Choroid plexus epithelial cell (primary cell): ENCODE measurements at regions not wholly inside any gene's neighbourhood (a gene's known extent, or its start where the extent isn't known, plus 50 kb on each side); places are given as distances from the start of the nearest gene placed in this dataset.
"Not testable (repeated sequence)": the region's sequence is repeated elsewhere in the genome, so short reads cannot be mapped to it uniquely, and the experiment has no call there.

ENCODE experiments used
- DNase-seq: peaks from one replicate; pipeline ENCODE4 v3.0.0-alpha.2; 2010; ENCODE audit warnings: low read depth
- H3K4me3 ChIP-seq: 2 replicates; pipeline ENCODE4 v1.5.1; 2011; ENCODE audit warnings: low read depth, mild to moderate bottlenecking, control low read depth, low read length, moderate library complexity
- CTCF ChIP-seq: conservative IDR thresholded peaks from 2 replicates; pipeline ENCODE4 v1.5.1; 2011; ENCODE audit warnings: low read depth, mild to moderate bottlenecking, control low read depth, inconsistent platforms, low read length, moderate library complexity

GRCh38 chr9:94033383-94033782 lies 50.9 kb upstream of the PTPDC1 start:
- DNase-seq, result no peak
- TF ChIP-seq CTCF, result no peak
- H3K4me3 ChIP-seq, result no peak overlapping the region

- no peak for TF ChIP-seq CTCF
- no peak overlapping the region for H3K4me3 ChIP-seq
- no peak for DNase-seq
These were observed 52.3 kb upstream of the PTPDC1 start for GRCh38 chr9:94031946-94032345.

GRCh38 chr9:94031380-94031779 lies 52.9 kb upstream of the PTPDC1 start:
- no peak for TF ChIP-seq CTCF
- DNase-seq, result no peak
- peak overlapping the region; percentile 90 for H3K4me3 ChIP-seq

DNA sequence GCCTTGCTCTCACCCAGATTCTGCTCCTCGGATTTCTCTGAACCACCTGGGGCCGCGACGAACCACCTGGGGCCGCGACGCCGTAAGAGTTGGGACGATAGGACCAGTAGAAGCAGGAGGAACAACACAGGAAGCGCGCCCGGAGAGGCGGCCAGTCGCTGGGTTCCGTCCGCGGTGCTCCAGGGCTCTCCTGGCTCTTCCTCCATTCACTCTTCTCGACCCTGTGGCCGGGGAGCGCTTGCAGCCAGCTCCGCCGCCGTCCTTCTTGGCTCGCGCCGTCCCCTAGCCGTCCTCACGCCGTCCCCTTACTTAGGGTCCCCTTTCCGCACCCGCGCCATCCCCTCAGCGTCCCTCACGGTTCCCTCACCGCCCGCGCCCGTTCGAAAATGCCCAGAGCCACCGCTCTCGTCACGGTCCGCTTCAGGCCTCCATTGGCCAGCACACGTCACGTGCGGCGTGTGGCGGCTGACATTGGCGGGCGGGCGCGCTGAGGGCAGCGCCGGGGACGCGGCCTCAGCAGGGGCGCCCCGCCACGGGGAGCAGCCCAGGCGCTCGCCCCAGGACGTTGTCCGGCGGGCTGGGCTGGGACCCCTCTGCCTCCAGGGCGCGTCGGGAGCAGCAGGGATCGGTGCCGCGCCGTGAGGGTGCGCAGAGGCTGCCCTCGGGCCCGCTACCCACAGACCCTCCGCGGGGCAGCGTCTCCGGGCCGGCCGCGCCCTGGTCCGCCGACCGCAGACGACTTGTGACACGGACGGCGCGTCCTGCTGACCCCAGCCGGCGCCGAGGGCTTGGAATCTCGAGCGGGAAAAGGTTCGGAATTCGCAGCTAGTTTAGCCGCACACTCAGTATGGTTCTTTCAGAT lies 53.7 kb upstream of the PTPDC1 start:
- DNase-seq, result peak; percentile 83
- TF ChIP-seq CTCF, result no peak
- peak overlapping the region; percentile 90 for H3K4me3 ChIP-seq

- no peak for DNase-seq
- peak overlapping the region; percentile 90 for H3K4me3 ChIP-seq
- TF ChIP-seq CTCF, result no peak
These were observed 54.3 kb upstream of the PTPDC1 start for GRCh38 chr9:94029932-94030317.

DNA sequence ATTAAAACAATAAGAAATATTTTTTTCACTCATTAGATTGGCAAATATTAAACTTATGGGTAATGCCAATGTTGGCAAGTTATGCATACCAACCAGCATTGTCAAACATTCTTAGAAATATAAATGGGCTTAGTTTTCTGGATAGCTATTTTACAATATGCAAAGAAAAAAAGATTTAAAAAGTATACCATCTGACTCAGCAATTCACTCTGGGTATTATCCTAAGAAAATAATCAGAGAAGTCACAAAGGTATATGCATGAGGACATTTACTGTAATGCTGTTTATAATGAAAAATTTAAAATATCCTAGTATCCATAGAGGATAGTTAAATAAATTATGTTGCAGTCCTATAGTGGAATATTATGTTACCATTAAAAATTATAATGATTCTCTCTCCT lies 57.4 kb upstream of the PTPDC1 start:
- no peak overlapping the region for H3K4me3 ChIP-seq
- TF ChIP-seq CTCF, result no peak
- DNase-seq, result no peak

- H3K4me3 ChIP-seq, DNase-seq: not testable (repeated sequence)
These were observed 61.8 kb upstream of the PTPDC1 start for GRCh38 chr9:94022476-94022875.

GRCh38 chr9:94020836-94021235 lies 63.4 kb upstream of the PTPDC1 start:
- DNase-seq, result not testable (repeated sequence)

More at GRCh38 chr9:94020836-94021235, 63.4 kb upstream of the PTPDC1 start:
- H3K4me3 ChIP-seq, result not testable (repeated sequence)
